Stimulated activated CD8-positive, alpha-beta memory T cell treated with anti-CD3 and anti-CD28 coated beads, Interleukin-15, amount 100 ng/mL, for 48 hours (primary cell): ENCODE measurements at regions not wholly inside any gene's neighbourhood (a gene's known extent, or its start where the extent isn't known, plus 50 kb on each side); places are given as distances from the start of the nearest gene placed in this dataset.
"Not testable (repeated sequence)": the region's sequence is repeated elsewhere in the genome, so short reads cannot be mapped to it uniquely, and the experiment has no call there.

ENCODE experiments used
- DNase-seq, 2 donors: peaks; one replicate each; pipeline ENCODE4 v3.0.0-alpha.2; 2020; ENCODE audit warnings: low read depth in 2 of 2

- DNase-seq: no peak
Observed at GRCh38 chr9:108282872-108283271, 572.9 kb downstream of the ACTL7B start.

GRCh38 chr9:108281696-108282095 lies 574.1 kb downstream of the ACTL7B start:
- DNase-seq: no peak

GRCh38 chr9:108278341-108278740 lies 577.4 kb downstream of the ACTL7B start:
- no peak for DNase-seq

- no peak for DNase-seq
Observed at GRCh38 chr9:108277216-108277615, 578.6 kb downstream of the ACTL7B start.

GRCh38 chr9:108275906-108276305 lies 579.9 kb downstream of the ACTL7B start:
- no peak for DNase-seq

- DNase-seq: no peak
Observed at GRCh38 chr9:108274971-108275370, 580.8 kb downstream of the ACTL7B start.

- DNase-seq: no peak
Observed at GRCh38 chr9:108273988-108274387, 581.8 kb downstream of the ACTL7B start.

- no peak for DNase-seq
Observed at GRCh38 chr9:108272349-108272899, 583.4 kb downstream of the ACTL7B start.

GRCh38 chr9:108271646-108272348 lies 584.0 kb downstream of the ACTL7B start:
- no peak for DNase-seq

- no peak for DNase-seq
Observed at GRCh38 chr9:108271236-108271635, 584.5 kb downstream of the ACTL7B start.

- DNase-seq: no peak
Observed at GRCh38 chr9:108270561-108270960, 585.2 kb downstream of the ACTL7B start.

- DNase-seq: no peak
Observed at GRCh38 chr9:108270051-108270450, 585.7 kb downstream of the ACTL7B start.

- DNase-seq: no peak
Observed at GRCh38 chr9:108269371-108269770, 586.4 kb downstream of the ACTL7B start.

GRCh38 chr9:108265065-108265464 lies 590.7 kb downstream of the ACTL7B start:
- DNase-seq: no peak

GRCh38 chr9:108264093-108264492 lies 591.7 kb downstream of the ACTL7B start:
- no peak for DNase-seq

GRCh38 chr9:108262836-108263235 lies 593.0 kb downstream of the ACTL7B start:
- no peak for DNase-seq

- DNase-seq: no peak
Observed at GRCh38 chr9:108259917-108260675, 595.7 kb downstream of the ACTL7B start.

- DNase-seq: no peak
Observed at GRCh38 chr9:108258640-108259039, 597.1 kb downstream of the ACTL7B start.

GRCh38 chr9:108257382-108257781 lies 598.4 kb downstream of the ACTL7B start:
- no peak for DNase-seq

- no peak for DNase-seq
Observed at GRCh38 chr9:108254236-108254635, 601.5 kb downstream of the ACTL7B start.

GRCh38 chr9:108247391-108247790 lies 608.4 kb downstream of the ACTL7B start:
- DNase-seq: not testable (repeated sequence)

GRCh38 chr9:108245901-108246300 lies 609.9 kb downstream of the ACTL7B start:
- no peak for DNase-seq

GRCh38 chr9:108245331-108245730 lies 610.5 kb downstream of the ACTL7B start:
- no peak for DNase-seq
